SK-N-SH (cell line): ENCODE measurements at regions not wholly inside any gene's neighbourhood (a gene's known extent, or its start where the extent isn't known, plus 50 kb on each side); places are given as distances from the start of the nearest gene placed in this dataset.

Experiments
- EP300 ChIP-seq, 2 experiments: IDR thresholded peaks; 2 replicates each; pipeline versions ENCODE4 v1.4.0 to v1.6.1; 2012; ENCODE audit warnings: borderline replicate concordance in 1 of 2, low read depth in 1 of 2, low read length in 1 of 2
- EZH2phosphoT487 ChIP-seq: fragments of 200-600 bp; sonication (generic); IDR thresholded peaks from 2 replicates; pipeline ENCODE4 v1.6.1; 2017; ENCODE audit warnings: low read depth, mixed run types, mild to moderate bottlenecking, antibody characterized with exemption, moderate library complexity, borderline replicate concordance
- FOXM1 ChIP-seq: IDR thresholded peaks from 2 replicates; pipeline ENCODE4 v1.4.0; 2012; ENCODE audit warnings: low read depth, mild to moderate bottlenecking
- GABPA ChIP-seq: IDR thresholded peaks from 2 replicates; pipeline ENCODE4 v1.4.0; 2012; ENCODE audit warnings: low read depth, mild to moderate bottlenecking
- JUND ChIP-seq: IDR thresholded peaks from 2 replicates; pipeline ENCODE4 v1.4.0; 2012
- NFIC ChIP-seq: IDR thresholded peaks from 2 replicates; pipeline ENCODE4 v1.4.0; 2012; ENCODE audit warnings: borderline replicate concordance
- RAD21 ChIP-seq: IDR thresholded peaks from 2 replicates; pipeline ENCODE4 v1.6.1; 2012; ENCODE audit warnings: mild to moderate bottlenecking, low read length
- RFX5 ChIP-seq: IDR thresholded peaks from 2 replicates; pipeline ENCODE4 v1.6.1; 2012; ENCODE audit warnings: mild to moderate bottlenecking, improper control_type of control experiment, low read length
- SIN3A ChIP-seq: IDR thresholded peaks from 2 replicates; pipeline ENCODE4 v1.6.1; 2012; ENCODE audit warnings: low read depth, mild to moderate bottlenecking, low read length, moderate library complexity, borderline replicate concordance
- TEAD4 ChIP-seq: IDR thresholded peaks from 2 replicates; pipeline ENCODE4 v1.4.0; 2012; ENCODE audit warnings: mild to moderate bottlenecking, borderline replicate concordance; ENCODE audit not compliant: insufficient read depth
- YY1 ChIP-seq: IDR thresholded peaks from 2 replicates; pipeline ENCODE4 v1.4.0; 2012; ENCODE audit warnings: low read depth, mild to moderate bottlenecking
- TF ChIP-seq, protein P1 (sequence below): fragments of 200-600 bp; sonication (generic); IDR thresholded peaks from 2 replicates; pipeline ENCODE4 v1.6.1; 2017; ENCODE audit warnings: antibody characterized with exemption, mild to moderate bottlenecking, moderate library complexity
- TF ChIP-seq, protein P2 (sequence below): IDR thresholded peaks from 2 replicates; pipeline ENCODE4 v1.6.1; 2012; ENCODE audit warnings: mild to moderate bottlenecking, low read depth, low read length, moderate library complexity

GRCh38 chr10:111356571-111356970 is 279.7 kb downstream of the ADRA2A start:
- TF ChIP-seq TEAD4 (no peak), EZH2phosphoT487 (no peak), FOXM1 (no peak), NFIC (no peak), GABPA (no peak), EP300 (IDR thresholded peaks at IDR 0.05; ENCODE audit: borderline replicate concordance in 1 of 2, low read depth in 1 of 2, low read length in 1 of 2) (no peak), JUND (no peak), RFX5 (no peak), RAD21 (no peak), SIN3A (no peak), YY1 (no peak)
- TF ChIP-seq, protein P1, sequence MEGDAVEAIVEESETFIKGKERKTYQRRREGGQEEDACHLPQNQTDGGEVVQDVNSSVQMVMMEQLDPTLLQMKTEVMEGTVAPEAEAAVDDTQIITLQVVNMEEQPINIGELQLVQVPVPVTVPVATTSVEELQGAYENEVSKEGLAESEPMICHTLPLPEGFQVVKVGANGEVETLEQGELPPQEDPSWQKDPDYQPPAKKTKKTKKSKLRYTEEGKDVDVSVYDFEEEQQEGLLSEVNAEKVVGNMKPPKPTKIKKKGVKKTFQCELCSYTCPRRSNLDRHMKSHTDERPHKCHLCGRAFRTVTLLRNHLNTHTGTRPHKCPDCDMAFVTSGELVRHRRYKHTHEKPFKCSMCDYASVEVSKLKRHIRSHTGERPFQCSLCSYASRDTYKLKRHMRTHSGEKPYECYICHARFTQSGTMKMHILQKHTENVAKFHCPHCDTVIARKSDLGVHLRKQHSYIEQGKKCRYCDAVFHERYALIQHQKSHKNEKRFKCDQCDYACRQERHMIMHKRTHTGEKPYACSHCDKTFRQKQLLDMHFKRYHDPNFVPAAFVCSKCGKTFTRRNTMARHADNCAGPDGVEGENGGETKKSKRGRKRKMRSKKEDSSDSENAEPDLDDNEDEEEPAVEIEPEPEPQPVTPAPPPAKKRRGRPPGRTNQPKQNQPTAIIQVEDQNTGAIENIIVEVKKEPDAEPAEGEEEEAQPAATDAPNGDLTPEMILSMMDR, result no peak
- TF ChIP-seq, protein P2, sequence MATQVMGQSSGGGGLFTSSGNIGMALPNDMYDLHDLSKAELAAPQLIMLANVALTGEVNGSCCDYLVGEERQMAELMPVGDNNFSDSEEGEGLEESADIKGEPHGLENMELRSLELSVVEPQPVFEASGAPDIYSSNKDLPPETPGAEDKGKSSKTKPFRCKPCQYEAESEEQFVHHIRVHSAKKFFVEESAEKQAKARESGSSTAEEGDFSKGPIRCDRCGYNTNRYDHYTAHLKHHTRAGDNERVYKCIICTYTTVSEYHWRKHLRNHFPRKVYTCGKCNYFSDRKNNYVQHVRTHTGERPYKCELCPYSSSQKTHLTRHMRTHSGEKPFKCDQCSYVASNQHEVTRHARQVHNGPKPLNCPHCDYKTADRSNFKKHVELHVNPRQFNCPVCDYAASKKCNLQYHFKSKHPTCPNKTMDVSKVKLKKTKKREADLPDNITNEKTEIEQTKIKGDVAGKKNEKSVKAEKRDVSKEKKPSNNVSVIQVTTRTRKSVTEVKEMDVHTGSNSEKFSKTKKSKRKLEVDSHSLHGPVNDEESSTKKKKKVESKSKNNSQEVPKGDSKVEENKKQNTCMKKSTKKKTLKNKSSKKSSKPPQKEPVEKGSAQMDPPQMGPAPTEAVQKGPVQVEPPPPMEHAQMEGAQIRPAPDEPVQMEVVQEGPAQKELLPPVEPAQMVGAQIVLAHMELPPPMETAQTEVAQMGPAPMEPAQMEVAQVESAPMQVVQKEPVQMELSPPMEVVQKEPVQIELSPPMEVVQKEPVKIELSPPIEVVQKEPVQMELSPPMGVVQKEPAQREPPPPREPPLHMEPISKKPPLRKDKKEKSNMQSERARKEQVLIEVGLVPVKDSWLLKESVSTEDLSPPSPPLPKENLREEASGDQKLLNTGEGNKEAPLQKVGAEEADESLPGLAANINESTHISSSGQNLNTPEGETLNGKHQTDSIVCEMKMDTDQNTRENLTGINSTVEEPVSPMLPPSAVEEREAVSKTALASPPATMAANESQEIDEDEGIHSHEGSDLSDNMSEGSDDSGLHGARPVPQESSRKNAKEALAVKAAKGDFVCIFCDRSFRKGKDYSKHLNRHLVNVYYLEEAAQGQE, result no peak
